Mucosa of descending colon (tissue), 3 donors: ENCODE measurements at regions not wholly inside any gene's neighbourhood (a gene's known extent, or its start where the extent isn't known, plus 50 kb on each side); places are given as distances from the start of the nearest gene placed in this dataset.

Experiments
- ATAC-seq: fragments of 200-7000 bp; cut with Tn5 transposase; one replicate; pipeline ENCODE4 v1.9.1; 2020; ENCODE audit warnings: mild to moderate bottlenecking, moderate library complexity
- DNase-seq, 3 donors: peaks; one replicate each; pipeline ENCODE4 v3.0.0-alpha.2; 2020
- H3K36me3 ChIP-seq: fragments of 200-600 bp; one replicate; pipeline ENCODE4 v1.8.0; 2021; ENCODE audit warnings: low read depth, mild to moderate bottlenecking
- H3K4me1 ChIP-seq: fragments of 200-600 bp; one replicate; pipeline ENCODE4 v1.8.0; 2021; ENCODE audit warnings: low read depth, mild to moderate bottlenecking
- H3K4me3 ChIP-seq: fragments of 200-600 bp; one replicate; pipeline ENCODE4 v1.8.0; 2021; ENCODE audit warnings: mild to moderate bottlenecking
- H3K9me3 ChIP-seq: fragments of 200-600 bp; one replicate; pipeline ENCODE4 v1.8.0; 2021; ENCODE audit warnings: mild to moderate bottlenecking
- intact Hi-C, 2 donors: fragments of 100-400 bp; cut with DNase I in 1 of 2; cut with micrococcal nuclease in 1 of 2; formaldehyde crosslinking; loops; one replicate each; pipeline versions ENCODE4 v1.11.0 to v1.11.1; 2022; cut with DNase I, micrococcal nuclease
- TF ChIP-seq, protein P1 (sequence below): fragments of 200-600 bp; IDR thresholded peaks from one replicate; pipeline ENCODE4 v1.8.0; 2022; ENCODE audit warnings: antibody characterized with exemption, mild to moderate bottlenecking
- donor health status: DM: no; HTN: no; CAD: no; lungs with moderate emphysema.
- donor health status: DM: no; HTN: no; CAD: no.
- donor health status: DM: no; HTN: yes; CAD: no.

DNA sequence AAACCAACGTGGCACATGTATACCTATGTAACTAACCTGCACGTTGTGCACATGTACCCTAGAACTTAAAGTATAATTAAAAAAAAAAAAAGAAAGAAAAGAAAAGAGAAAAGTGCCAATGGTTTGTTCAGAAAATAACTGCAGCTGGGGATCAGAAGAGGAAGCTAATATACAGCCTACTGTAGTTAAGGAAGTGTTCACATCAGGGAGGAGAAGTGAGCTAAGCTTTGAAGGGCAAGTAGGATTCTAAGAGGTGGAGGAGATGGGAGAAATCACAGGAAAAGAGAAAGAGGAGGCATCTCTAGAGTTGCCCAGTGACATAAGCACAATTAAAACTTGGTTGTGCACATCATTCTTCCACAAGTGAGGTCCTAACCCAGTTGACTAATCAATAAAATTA lies 214.4 kb upstream of the DTNBP1 start:
- Histone ChIP-seq H3K36me3 (no peaks in the 10 kb centered on the region), H3K4me3 (no peak overlapping the region), H3K4me1 (no peaks in the 10 kb centered on the region), H3K9me3 (no peaks in the 10 kb centered on the region)
- intact Hi-C loops: no loop called here
- DNase-seq (no peak), ATAC-seq (no peak)
- TF ChIP-seq, protein P1, sequence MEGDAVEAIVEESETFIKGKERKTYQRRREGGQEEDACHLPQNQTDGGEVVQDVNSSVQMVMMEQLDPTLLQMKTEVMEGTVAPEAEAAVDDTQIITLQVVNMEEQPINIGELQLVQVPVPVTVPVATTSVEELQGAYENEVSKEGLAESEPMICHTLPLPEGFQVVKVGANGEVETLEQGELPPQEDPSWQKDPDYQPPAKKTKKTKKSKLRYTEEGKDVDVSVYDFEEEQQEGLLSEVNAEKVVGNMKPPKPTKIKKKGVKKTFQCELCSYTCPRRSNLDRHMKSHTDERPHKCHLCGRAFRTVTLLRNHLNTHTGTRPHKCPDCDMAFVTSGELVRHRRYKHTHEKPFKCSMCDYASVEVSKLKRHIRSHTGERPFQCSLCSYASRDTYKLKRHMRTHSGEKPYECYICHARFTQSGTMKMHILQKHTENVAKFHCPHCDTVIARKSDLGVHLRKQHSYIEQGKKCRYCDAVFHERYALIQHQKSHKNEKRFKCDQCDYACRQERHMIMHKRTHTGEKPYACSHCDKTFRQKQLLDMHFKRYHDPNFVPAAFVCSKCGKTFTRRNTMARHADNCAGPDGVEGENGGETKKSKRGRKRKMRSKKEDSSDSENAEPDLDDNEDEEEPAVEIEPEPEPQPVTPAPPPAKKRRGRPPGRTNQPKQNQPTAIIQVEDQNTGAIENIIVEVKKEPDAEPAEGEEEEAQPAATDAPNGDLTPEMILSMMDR: no peak

DNA sequence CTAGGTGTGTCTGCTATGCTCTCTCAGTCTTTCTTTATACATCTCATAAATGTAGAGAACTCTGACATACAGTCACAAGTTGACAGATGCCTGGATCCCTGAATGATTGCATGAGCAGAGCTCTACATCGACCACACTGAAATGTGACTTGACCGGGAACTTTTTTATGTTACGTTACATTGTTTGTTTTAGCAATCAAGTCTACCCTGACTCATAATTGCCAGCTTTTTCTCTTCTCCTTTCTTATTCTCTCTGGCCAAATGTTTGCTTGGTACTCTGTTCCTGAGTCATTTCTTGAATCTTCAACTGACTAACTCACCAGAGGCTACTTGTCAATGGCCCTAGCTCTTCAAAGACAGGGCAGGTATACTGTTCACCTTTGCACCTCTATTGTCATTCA lies 213.6 kb upstream of the DTNBP1 start:
- intact Hi-C loops: no loop called here
- DNase-seq (no peak), ATAC-seq (peak; percentile 18)
- no peaks in the 10 kb centered on the region for H3K4me1 ChIP-seq
- H3K9me3 ChIP-seq: no peaks in the 10 kb centered on the region
- no peak overlapping the region for H3K4me3 ChIP-seq
- H3K36me3 ChIP-seq: no peaks in the 10 kb centered on the region
- TF ChIP-seq, protein P1: no peak

DNA sequence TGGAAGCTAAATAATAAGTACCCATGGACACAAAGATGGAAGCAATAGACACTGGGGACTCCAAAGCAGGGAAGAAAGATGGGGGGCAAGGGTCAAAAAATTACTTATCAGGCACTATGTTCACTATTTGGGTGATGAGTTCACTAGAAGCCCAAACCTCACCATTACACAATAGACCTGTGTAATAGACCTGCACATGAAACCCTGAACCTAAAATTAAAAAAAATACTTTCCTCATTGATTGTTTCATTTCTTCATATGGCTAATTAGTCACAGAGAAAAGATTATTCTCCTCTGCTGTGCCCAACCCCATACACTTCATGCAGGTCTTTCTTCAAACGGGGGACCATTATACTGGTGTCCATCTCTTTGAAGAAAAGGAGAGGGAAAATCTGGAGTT lies 213.0 kb upstream of the DTNBP1 start:
- intact Hi-C loops: no loop called here
- no peaks in the 10 kb centered on the region for H3K4me1 ChIP-seq
- no peak for DNase-seq
- TF ChIP-seq, protein P1: no peak
- no peaks in the 10 kb centered on the region for H3K36me3 ChIP-seq
- H3K4me3 ChIP-seq: no peak overlapping the region
- H3K9me3 ChIP-seq: no peaks in the 10 kb centered on the region
- no peak for ATAC-seq

DNA sequence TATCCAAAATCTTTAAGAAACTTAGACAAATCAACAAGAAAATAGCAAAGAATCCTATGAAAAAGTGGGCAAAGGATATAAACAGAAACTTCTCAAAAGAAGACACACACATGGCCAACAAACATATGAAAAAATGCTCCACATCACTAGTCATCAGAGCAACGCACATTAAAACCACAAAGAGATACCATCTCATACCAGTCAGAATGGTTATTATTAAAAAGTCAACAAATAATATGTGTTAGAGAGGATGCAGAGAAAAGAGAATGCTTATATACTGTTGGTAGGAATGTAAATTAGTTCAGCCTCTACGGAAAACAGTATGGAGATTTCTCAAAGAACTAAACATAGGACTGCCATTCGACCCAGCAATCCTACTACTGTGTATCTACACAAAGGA lies 212.0 kb upstream of the DTNBP1 start:
- no peak for ATAC-seq
- DNase-seq: no peak
- no peak overlapping the region for H3K4me3 ChIP-seq
- no peaks in the 10 kb centered on the region for H3K9me3 ChIP-seq
- TF ChIP-seq, protein P1: no peak
- intact Hi-C loops: no loop called here
- H3K4me1 ChIP-seq: no peaks in the 10 kb centered on the region
- no peaks in the 10 kb centered on the region for H3K36me3 ChIP-seq

DNA sequence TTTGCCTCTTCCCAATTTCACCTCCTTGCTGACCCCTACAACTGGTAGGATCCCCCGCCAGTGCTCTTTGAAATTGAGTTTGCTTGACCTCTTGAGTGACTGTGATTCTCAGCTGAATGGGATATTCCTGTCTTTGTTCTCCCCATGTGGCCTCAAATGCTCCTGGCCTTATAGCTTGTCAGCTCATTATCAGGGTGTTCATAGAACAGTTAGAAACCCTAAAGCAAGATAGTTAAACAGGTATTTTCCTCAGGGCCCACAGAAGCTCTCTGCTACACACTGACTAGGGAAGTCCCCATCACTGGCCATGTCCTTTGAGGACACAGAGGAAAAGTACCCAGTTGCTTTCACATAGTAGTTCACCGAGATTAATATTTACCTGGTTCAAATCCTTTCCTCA lies 211.5 kb upstream of the DTNBP1 start:
- TF ChIP-seq, protein P1: no peak
- no peak for ATAC-seq
- no peaks in the 10 kb centered on the region for H3K4me1 ChIP-seq
- H3K9me3 ChIP-seq: no peaks in the 10 kb centered on the region
- no peak for DNase-seq
- intact Hi-C loops: no loop called here
- no peak overlapping the region for H3K4me3 ChIP-seq
- H3K36me3 ChIP-seq: no peaks in the 10 kb centered on the region
